Gastrocnemius medialis (tissue), 4 donors: ENCODE measurements at regions not wholly inside any gene's neighbourhood (a gene's known extent, or its start where the extent isn't known, plus 50 kb on each side); places are given as distances from the start of the nearest gene placed in this dataset.

ENCODE experiments used
- ATAC-seq, 2 donors: fragments of 150-250 bp; one replicate each; pipeline ENCODE4 v1.9.1; 2016
- DNase-seq, 2 donors: peaks; one replicate each; pipeline ENCODE4 v3.0.0-alpha.2; 2019
- H3K27ac ChIP-seq, 4 donors: fragments of 200-600 bp; sonication (generic); 1 replicate in 1 of 4; 2 replicates in 3 of 4; pipeline ENCODE4 v1.5.1; 2016 to 2018; ENCODE audit warnings: mild to moderate bottlenecking in 2 of 4, moderate library complexity in 1 of 4
- H3K27me3 ChIP-seq, 3 donors: fragments of 200-600 bp; sonication (generic) in 2 of 3; 1 replicate in 1 of 3; 2 replicates in 2 of 3; pipeline versions ENCODE4 v1.5.1 to v1.6.0; 2016 to 2019; ENCODE audit warnings: mild to moderate bottlenecking in 1 of 3, moderate library complexity in 1 of 3
- H3K36me3 ChIP-seq, 2 donors: fragments of 200-600 bp; sonication (generic) in 1 of 2; one replicate each; pipeline ENCODE4 v1.5.1; 2017 to 2018
- H3K4me1 ChIP-seq, 2 donors: fragments of 200-600 bp; sonication (generic) in 1 of 2; one replicate each; pipeline ENCODE4 v1.5.1; 2016 to 2017; ENCODE audit warnings: mild to moderate bottlenecking in 2 of 2
- H3K4me3 ChIP-seq, 4 donors: fragments of 200-600 bp; sonication (generic) in 3 of 4; 1 replicate in 1 of 4; 2 replicates in 3 of 4; pipeline ENCODE4 v1.5.1; 2016 to 2019; ENCODE audit warnings: mild to moderate bottlenecking in 2 of 4
- H3K9me3 ChIP-seq, 3 donors: fragments of 200-600 bp; sonication (generic) in 2 of 3; 1 replicate in 1 of 3; 2 replicates in 2 of 3; pipeline ENCODE4 v1.5.1; 2016 to 2019
- CTCF ChIP-seq, 5 experiments: fragments of 450-650 bp in 3 of 5; fragments of 200-600 bp in 2 of 5; sonication (generic) in 2 of 5; IDR thresholded peaks in 4 of 5; conservative IDR thresholded peaks in 1 of 5; 1 replicate in 4 of 5; 2 replicates in 1 of 5; pipeline ENCODE4 v1.5.1; 2016 to 2019; ENCODE audit warnings: antibody characterized with exemption in 5 of 5, mild to moderate bottlenecking in 3 of 5, moderate library complexity in 3 of 5
- POLR2A ChIP-seq, 2 donors: fragments of 450-650 bp; IDR thresholded peaks; one replicate each; pipeline ENCODE4 v1.6.1; 2017; ENCODE audit warnings: antibody characterized with exemption in 2 of 2, mild to moderate bottlenecking in 2 of 2, moderate library complexity in 2 of 2
- in situ Hi-C, 4 donors: fragments of 200-750 bp; cut with MboI; loops; one replicate each; pipeline versions ENCODE4 v1.15.0 to v1.8.0; 2017; ENCODE audit warnings: low sequenced_read_pairs in 4 of 4
- intact Hi-C: fragments of 100-400 bp; cut with DNase I; formaldehyde crosslinking; loops from one replicate; pipeline ENCODE4 v1.15.1; 2023; ENCODE audit warnings: low total_unique reads

- intact Hi-C loops (no loop called here), in situ Hi-C loops (no loop called here)
- Histone ChIP-seq H3K36me3 (no peaks in the 10 kb centered on the region), H3K4me1 (no peaks in the 10 kb centered on the region), H3K27me3 (no peaks in the 10 kb centered on the region), H3K4me3 (no peak overlapping the region), H3K9me3 (no peaks in the 10 kb centered on the region), H3K27ac (no peak overlapping the region)
- TF ChIP-seq CTCF (IDR thresholded peaks at IDR 0.05 in 4 of 5, conservative IDR thresholded peaks at IDR 0.05 in 1 of 5) (no peak), POLR2A (IDR thresholded peaks at IDR 0.05) (no peak)
- ATAC-seq (no peak), DNase-seq (no peak)
Measured at GRCh38 chr1:239164451-239165180, 221.8 kb upstream of the CHRM3 start.

GRCh38 chr1:239155466-239156091, 230.8 kb upstream of the CHRM3 start:
- Histone ChIP-seq H3K9me3 (no peaks in the 10 kb centered on the region), H3K4me3 (no peak overlapping the region), H3K4me1 (no peaks in the 10 kb centered on the region), H3K27me3 (no peaks in the 10 kb centered on the region), H3K36me3 (no peaks in the 10 kb centered on the region), H3K27ac (no peak overlapping the region)
- in situ Hi-C loops (no loop called here), intact Hi-C loops (no loop called here)
- TF ChIP-seq POLR2A (IDR thresholded peaks at IDR 0.05) (no peak), CTCF (IDR thresholded peaks at IDR 0.05 in 4 of 5, conservative IDR thresholded peaks at IDR 0.05 in 1 of 5) (no peak)
- DNase-seq (no peak), ATAC-seq (no peak)

GRCh38 chr1:239151937-239152336, 234.4 kb upstream of the CHRM3 start:
- intact Hi-C loops (no loop called here), in situ Hi-C loops (no loop called here)
- H3K4me1 ChIP-seq, result no peaks in the 10 kb centered on the region
- TF ChIP-seq POLR2A (IDR thresholded peaks at IDR 0.05) (no peak), CTCF (IDR thresholded peaks at IDR 0.05 in 4 of 5, conservative IDR thresholded peaks at IDR 0.05 in 1 of 5) (no peak)
- H3K27me3 ChIP-seq, result no peaks in the 10 kb centered on the region
- H3K4me3 ChIP-seq, result no peak overlapping the region
- no peak for ATAC-seq
- no peak overlapping the region for H3K27ac ChIP-seq
- no peaks in the 10 kb centered on the region for H3K9me3 ChIP-seq
- DNase-seq, result no peak
- H3K36me3 ChIP-seq, result no peaks in the 10 kb centered on the region

- intact Hi-C loops, result no loop called here
- no peak for TF ChIP-seq CTCF (IDR thresholded peaks at IDR 0.05 in 4 of 5, conservative IDR thresholded peaks at IDR 0.05 in 1 of 5)
- no peak for TF ChIP-seq POLR2A (IDR thresholded peaks at IDR 0.05)
- ATAC-seq (no peak), DNase-seq (no peak)
- no peaks in the 10 kb centered on the region for H3K4me1 ChIP-seq
- no peak overlapping the region for H3K27ac ChIP-seq
- no peak overlapping the region for H3K4me3 ChIP-seq
- H3K9me3 ChIP-seq, result no peaks in the 10 kb centered on the region
- no peaks in the 10 kb centered on the region for H3K36me3 ChIP-seq
- in situ Hi-C loops, result no loop called here
- no peaks in the 10 kb centered on the region for H3K27me3 ChIP-seq
Measured at GRCh38 chr1:239140968-239141367, 245.4 kb upstream of the CHRM3 start.
